Activated CD4-positive, alpha-beta T cell treated with anti-CD3 and anti-CD28 coated beads, Interleukin-2, amount 50 U/mL, for 24 hours (primary cell): ENCODE measurements at regions not wholly inside any gene's neighbourhood (a gene's known extent, or its start where the extent isn't known, plus 50 kb on each side); places are given as distances from the start of the nearest gene placed in this dataset.
"Not testable (repeated sequence)": the region's sequence is repeated elsewhere in the genome, so short reads cannot be mapped to it uniquely, and the experiment has no call there.

Source experiments
- DNase-seq, 2 donors: peaks; one replicate each; pipeline ENCODE4 v3.0.0-alpha.2; 2020; ENCODE audit warnings: low read depth in 1 of 2, low spot score in 1 of 2

GRCh38 chr1:60863131-60863530 is 219.2 kb upstream of the NFIA start:
- DNase-seq: no peak

GRCh38 chr1:60861961-60862567 is 220.3 kb upstream of the NFIA start:
- DNase-seq: no peak

DNA sequence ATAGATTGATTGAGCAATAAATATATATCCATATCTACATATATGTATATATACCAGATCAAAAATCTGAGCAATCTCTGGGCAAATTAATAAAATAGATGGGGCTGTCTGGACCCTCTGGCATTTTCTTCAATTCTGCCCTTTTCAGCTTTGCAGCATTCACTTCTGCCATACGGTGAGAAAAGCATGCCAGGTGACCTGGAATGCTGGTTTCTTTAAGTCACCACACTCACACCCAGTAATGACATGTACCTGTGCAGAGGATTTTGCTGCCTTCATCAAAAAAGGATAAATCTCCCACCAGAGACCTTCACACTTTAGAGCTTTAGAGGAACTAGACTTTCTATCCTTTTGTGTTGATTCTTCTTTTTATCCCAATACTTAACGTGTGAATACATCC is 223.2 kb upstream of the NFIA start:
- DNase-seq: no peak

- no peak for DNase-seq
Observed at GRCh38 chr1:60857851-60858250, 224.5 kb upstream of the NFIA start.

- DNase-seq: no peak
Observed at GRCh38 chr1:60850084-60850483, 232.3 kb upstream of the NFIA start.

- DNase-seq: no peak
Observed at GRCh38 chr1:60849401-60849800, 233.0 kb upstream of the NFIA start.

DNA sequence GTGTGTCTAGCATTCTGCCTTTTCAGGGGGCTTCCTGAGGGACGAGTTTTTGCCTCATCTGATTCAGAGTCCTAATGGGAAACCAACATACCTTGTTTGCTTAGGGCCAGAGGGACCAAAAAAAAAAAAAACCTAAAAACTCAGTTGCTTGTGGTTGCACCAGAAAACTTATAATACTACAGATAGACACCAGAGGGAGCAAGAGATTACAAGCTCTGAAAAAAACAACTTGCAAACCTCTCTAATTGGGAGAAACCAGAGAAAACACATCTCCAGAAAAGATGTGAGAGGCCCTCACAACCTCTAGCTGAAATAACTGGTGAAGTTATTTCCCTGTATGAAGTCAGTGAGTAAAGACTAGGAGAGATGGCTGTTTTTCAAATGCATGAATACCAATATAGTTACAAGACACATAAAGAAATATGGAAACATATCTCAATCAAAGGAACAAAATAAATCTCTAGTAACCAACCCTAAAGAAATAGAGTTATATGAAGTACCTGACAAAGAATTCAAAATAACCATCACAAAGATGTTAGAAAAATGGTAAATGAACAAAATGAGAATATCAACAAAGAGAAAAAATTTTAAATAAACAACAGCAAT is 233.7 kb upstream of the NFIA start:
- DNase-seq: no peak

DNA sequence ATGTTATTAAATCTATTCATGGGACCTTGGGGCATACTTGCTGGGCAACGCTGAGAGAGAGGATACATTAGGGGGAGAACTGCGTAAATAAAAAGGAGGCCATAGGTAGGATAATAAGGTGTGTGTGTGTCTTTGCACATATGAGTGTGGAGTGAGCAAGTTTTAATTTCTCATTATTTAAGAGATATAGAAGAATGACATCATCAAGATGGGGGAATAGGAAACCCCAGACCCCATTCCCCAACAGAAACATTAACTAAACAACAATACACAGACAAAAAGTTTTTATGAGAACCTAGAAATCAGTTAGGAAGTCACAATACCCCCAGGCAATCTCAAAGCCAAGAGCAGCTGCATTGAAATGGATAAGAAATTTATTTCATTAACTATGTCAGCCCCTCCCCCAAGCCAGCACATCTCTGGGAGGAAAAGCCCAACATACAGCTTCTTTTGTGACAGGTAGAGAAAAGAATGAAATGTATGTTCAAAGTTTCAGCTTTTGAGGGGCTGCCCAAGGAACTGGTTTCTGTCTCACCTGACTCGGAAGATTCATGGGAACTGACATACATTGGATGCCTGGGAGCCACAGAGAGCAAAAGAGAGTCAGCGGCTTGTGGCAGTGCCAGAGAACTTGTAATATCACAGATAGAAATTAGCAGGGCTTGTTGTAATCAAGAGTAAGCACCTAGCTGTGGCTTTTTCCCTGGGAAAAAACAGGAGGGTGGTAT is 234.3 kb upstream of the NFIA start:
- no peak for DNase-seq

DNA sequence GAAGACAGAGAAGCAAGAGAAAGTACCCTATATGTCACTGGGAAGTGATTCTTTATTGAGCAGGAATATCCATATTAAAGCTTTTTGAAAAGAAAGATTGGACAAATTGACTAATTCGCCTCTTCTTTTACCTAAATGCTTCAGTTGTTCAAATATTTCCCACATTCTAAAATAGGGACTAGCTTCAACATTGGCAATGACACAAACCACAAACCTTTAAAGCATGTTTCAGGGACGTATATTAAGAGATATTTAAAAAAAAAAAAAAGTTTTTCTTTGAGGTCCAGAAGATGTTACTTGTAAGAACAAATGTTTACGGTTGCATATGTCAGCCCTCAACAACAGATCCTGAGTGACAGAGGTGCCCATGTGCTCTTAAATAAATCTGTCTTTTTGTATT is 235.0 kb upstream of the NFIA start:
- DNase-seq: no peak

DNA sequence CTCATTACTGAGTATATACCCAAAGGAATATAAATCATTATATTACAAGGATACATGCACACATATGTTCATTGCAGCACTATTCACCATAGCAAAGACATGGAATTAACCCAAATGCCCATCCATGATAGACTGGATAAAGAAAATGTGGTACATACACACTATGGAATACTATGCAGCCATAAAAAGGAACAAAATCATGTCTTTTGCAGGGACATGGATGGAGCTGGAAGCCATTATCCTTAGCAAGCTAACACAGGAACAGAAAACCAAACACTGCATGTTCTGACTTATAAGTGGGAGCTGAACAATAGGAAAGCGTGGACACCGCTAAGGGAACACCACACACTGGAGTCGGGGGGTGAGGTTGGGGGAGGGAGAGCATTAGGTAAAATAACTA is 236.7 kb upstream of the NFIA start:
- DNase-seq: not testable (repeated sequence)

- DNase-seq: no peak
Observed at GRCh38 chr1:60842304-60842703, 240.1 kb upstream of the NFIA start.

- DNase-seq: no peak
Observed at GRCh38 chr1:60841116-60842046, 241.0 kb upstream of the NFIA start.

DNA sequence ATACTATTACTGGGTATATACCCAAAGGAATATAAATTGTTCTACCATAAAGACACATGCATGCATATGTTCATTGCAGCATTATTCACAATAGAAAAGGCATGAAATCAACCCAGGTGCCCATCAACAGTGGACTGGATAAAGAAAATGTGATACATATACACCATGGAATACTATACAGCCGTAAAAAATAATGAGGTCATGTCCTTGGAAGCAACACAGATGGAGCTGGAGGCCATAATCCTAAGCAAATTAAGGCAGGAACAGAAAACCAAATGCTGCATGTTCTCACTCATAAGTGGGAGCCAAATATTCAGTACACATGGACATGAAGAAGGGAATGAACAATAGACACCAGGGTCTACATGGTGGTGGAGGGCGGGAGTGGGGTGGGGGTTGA is 241.9 kb upstream of the NFIA start:
- DNase-seq: not testable (repeated sequence)

- DNase-seq: no peak
Observed at GRCh38 chr1:60835649-60836048, 246.7 kb upstream of the NFIA start.

DNA sequence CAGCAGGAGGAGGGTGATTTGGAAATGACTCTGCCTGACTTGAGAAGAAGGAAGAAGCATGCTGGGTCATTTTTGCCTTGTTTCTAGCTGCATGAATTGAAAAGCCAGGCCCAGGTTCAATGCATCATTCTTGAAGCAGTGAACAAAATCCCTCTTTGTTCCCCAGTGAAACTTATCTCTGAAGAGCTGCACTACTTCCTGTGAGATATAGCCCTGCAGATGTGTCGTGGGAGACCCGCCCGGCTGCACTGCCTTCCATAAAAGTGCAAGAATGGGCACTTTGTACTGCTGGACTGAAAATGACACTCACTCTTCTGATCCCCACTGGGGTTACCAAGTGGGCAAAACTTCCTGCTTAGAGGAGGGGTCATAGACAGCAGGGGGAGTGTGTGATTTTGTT is 249.2 kb upstream of the NFIA start:
- DNase-seq: no peak

- DNase-seq: no peak
Observed at GRCh38 chr1:60832367-60832766, 250.0 kb upstream of the NFIA start.

- no peak for DNase-seq
Observed at GRCh38 chr1:60831780-60832179, 250.6 kb upstream of the NFIA start.

DNA sequence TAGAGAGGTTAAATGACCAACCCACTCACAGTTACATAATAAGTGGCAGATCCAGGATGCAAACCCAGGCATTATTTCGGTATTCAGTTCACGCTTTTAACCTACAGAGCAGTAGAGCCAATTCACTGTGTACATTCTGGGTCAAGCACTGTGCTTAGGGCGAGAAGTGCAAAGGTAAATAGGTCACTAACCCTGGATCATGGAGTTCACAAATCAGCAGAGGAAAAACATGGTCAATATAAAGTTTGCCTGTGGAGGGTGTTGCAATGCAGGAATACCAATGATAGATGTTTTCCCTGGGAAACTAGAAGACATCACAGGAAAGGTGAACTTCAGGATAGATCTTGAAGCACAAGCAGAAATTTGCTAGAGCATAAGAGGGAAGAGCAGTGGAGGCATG is 253.4 kb upstream of the NFIA start:
- DNase-seq: no peak

DNA sequence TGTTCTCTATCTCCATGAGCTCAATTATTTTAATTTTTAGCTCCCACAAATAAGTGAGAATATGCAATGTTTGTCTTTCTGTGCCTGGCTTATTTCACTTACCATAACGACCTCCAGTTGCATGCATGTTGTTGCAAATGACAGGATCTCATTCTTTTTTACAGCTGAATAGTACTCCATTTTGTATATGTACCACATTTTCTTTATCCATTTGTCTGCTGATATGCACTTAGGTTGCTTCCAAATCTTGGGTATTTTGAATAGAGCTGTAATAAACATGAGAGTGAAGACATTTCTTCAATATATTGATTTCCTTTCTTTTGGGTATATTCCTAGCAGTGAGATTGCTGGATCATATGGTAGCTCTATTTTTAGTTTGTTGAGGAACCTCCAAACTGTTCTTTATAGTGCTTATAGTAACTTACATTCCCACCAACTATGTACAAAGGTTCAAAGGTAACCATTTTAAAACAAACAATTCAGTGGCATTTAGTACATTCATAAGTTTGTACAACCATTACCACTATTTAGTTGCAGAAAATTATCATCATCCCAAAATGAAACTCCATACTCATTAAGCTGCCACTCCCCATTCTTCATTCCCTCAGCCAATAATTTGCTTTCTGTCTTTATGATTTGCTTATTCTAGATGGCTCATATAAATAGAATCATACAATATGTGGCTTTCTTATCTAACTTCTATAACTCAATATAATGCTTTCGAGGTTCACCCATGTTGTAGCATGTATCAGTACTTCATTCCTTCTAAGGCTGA is 255.9 kb upstream of the NFIA start:
- no peak for DNase-seq

DNA sequence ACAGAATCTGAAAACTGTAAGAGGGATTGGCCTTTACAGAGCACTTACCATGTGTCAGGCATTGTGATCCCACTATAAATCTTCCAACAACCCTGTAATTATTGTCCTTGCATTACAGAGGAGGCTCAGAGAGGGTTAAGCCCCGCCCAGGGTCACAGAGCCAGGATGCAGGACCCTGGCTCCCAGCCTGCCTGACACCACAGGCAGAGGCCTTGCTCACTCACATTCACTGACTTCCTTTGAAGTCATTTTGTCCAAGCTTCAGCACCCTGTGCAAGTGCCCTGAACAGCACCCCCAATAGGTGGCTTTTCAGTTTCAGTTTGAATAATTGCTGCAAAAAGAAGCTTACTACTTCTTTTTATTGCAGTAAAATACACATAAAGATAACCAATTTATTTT is 256.8 kb upstream of the NFIA start:
- DNase-seq: no peak

DNA sequence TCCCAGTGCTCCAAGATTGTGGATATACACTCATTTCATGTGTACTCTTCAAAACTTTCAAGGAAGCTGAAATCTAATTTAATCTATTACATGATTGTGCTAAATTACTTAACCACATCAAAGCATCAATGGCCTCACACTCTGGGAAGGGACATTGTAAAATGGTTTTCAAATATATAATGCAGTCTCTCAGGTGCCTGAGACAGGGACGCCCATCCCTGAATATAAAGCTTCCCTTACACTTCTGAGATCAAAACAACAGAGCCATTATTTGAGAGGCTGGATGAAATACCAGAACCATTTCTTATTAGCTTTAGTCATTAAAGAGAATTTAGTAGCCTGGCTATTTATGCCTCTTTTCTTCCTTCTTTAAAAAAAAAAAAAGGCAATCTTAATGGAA is 259.2 kb upstream of the NFIA start:
- DNase-seq: no peak
